ENCODE measurements at regions not wholly inside any gene's neighbourhood (a gene's known extent, or its start where the extent isn't known, plus 50 kb on each side); places are given as distances from the start of the nearest gene placed in this dataset.
A peak's percentile ranks its signal among the peaks of the same experiment; 100 is the strongest.
"Not testable (repeated sequence)": the region's sequence is repeated elsewhere in the genome, so short reads cannot be mapped to it uniquely, and the experiment has no call there.

- in situ Hi-C loops (cut with HindIII; ENCODE audit: low pct_unique_long_range_greater_than_20kb, low sequenced_read_pairs), result no loop called here
- no peak for DNase-seq (ENCODE audit: low read depth in 1 of 2, low spot score in 1 of 2)
- no peak for TF ChIP-seq JUND (IDR thresholded peaks at IDR 0.05; ENCODE audit: low read depth)
Observed at GRCh38 chr6:137581019-137581707, 87.0 kb upstream of the OLIG3 start.

GRCh38 chr6:137583519-137583918 lies 89.3 kb upstream of the OLIG3 start:
- in situ Hi-C loops (cut with HindIII; ENCODE audit: low pct_unique_long_range_greater_than_20kb, low sequenced_read_pairs), result not testable (repeated sequence)

GRCh38 chr6:137588472-137588871 lies 94.3 kb upstream of the OLIG3 start:
- DNase-seq (ENCODE audit: low read depth in 1 of 2, low spot score in 1 of 2), result peak in 1 of 2 experiments; percentile 2
- in situ Hi-C loops (cut with HindIII; ENCODE audit: low pct_unique_long_range_greater_than_20kb, low sequenced_read_pairs), result no loop called here
- TF ChIP-seq JUND (IDR thresholded peaks at IDR 0.05; ENCODE audit: low read depth), result no peak

More at GRCh38 chr6:137583519-137583918, 89.3 kb upstream of the OLIG3 start:
- not testable (repeated sequence) for DNase-seq (ENCODE audit: low read depth in 1 of 2, low spot score in 1 of 2)

- in situ Hi-C loops (cut with HindIII; ENCODE audit: low pct_unique_long_range_greater_than_20kb, low sequenced_read_pairs), result no loop called here
- peak; percentile 7 to 82 for DNase-seq (ENCODE audit: low read depth in 1 of 2, low spot score in 1 of 2)
- TF ChIP-seq JUND (IDR thresholded peaks at IDR 0.05; ENCODE audit: low read depth), result no peak
Observed at GRCh38 chr6:137589067-137589848, 95.1 kb upstream of the OLIG3 start.

GRCh38 chr6:137590684-137591083 lies 96.5 kb upstream of the OLIG3 start:
- in situ Hi-C loops (cut with HindIII; ENCODE audit: low pct_unique_long_range_greater_than_20kb, low sequenced_read_pairs), result no loop called here
- no peak for DNase-seq (ENCODE audit: low read depth in 1 of 2, low spot score in 1 of 2)
- no peak for TF ChIP-seq JUND (IDR thresholded peaks at IDR 0.05; ENCODE audit: low read depth)

- no peak for DNase-seq (ENCODE audit: low read depth in 1 of 2, low spot score in 1 of 2)
Observed at GRCh38 chr6:137601471-137601870, 107.3 kb upstream of the OLIG3 start.

GRCh38 chr6:137602313-137603197 lies 108.4 kb upstream of the OLIG3 start:
- no peak for TF ChIP-seq JUND (IDR thresholded peaks at IDR 0.05; ENCODE audit: low read depth)
- in situ Hi-C loops (cut with HindIII; ENCODE audit: low pct_unique_long_range_greater_than_20kb, low sequenced_read_pairs), result no loop called here
- no peak for DNase-seq (ENCODE audit: low read depth in 1 of 2, low spot score in 1 of 2)

More at GRCh38 chr6:137601471-137601870, 107.3 kb upstream of the OLIG3 start:
- no peak for TF ChIP-seq JUND (IDR thresholded peaks at IDR 0.05; ENCODE audit: low read depth)
- in situ Hi-C loops (cut with HindIII; ENCODE audit: low pct_unique_long_range_greater_than_20kb, low sequenced_read_pairs), result no loop called here

- in situ Hi-C loops (cut with HindIII; ENCODE audit: low pct_unique_long_range_greater_than_20kb, low sequenced_read_pairs), result no loop called here
- no peak for TF ChIP-seq JUND (IDR thresholded peaks at IDR 0.05; ENCODE audit: low read depth)
- DNase-seq (ENCODE audit: low read depth in 1 of 2, low spot score in 1 of 2), result no peak
Observed at GRCh38 chr6:137610702-137611101, 116.5 kb upstream of the OLIG3 start.

GRCh38 chr6:137623293-137623692 lies 129.1 kb upstream of the OLIG3 start:
- in situ Hi-C loops (cut with HindIII; ENCODE audit: low pct_unique_long_range_greater_than_20kb, low sequenced_read_pairs), result no loop called here
- no peak for TF ChIP-seq JUND (IDR thresholded peaks at IDR 0.05; ENCODE audit: low read depth)
- DNase-seq (ENCODE audit: low read depth in 1 of 2, low spot score in 1 of 2), result no peak

GRCh38 chr6:137625100-137625661 lies 131.0 kb upstream of the OLIG3 start:
- DNase-seq (ENCODE audit: low read depth in 1 of 2, low spot score in 1 of 2), result no peak
- no peak for TF ChIP-seq JUND (IDR thresholded peaks at IDR 0.05; ENCODE audit: low read depth)
- in situ Hi-C loops (cut with HindIII; ENCODE audit: low pct_unique_long_range_greater_than_20kb, low sequenced_read_pairs), result no loop called here

GRCh38 chr6:137625808-137626207 lies 131.6 kb upstream of the OLIG3 start:
- in situ Hi-C loops (cut with HindIII; ENCODE audit: low pct_unique_long_range_greater_than_20kb, low sequenced_read_pairs), result no loop called here
- DNase-seq (ENCODE audit: low read depth in 1 of 2, low spot score in 1 of 2), result peak in 1 of 2 experiments; percentile 2
- TF ChIP-seq JUND (IDR thresholded peaks at IDR 0.05; ENCODE audit: low read depth), result no peak

- in situ Hi-C loops (cut with HindIII; ENCODE audit: low pct_unique_long_range_greater_than_20kb, low sequenced_read_pairs), result no loop called here
- no peak for TF ChIP-seq JUND (IDR thresholded peaks at IDR 0.05; ENCODE audit: low read depth)
- DNase-seq (ENCODE audit: low read depth in 1 of 2, low spot score in 1 of 2), result no peak
Observed at GRCh38 chr6:137630666-137631065, 136.5 kb upstream of the OLIG3 start.

Data from T47D (cell line).